ENCODE measurements at regions not wholly inside any gene's neighbourhood (a gene's known extent, or its start where the extent isn't known, plus 50 kb on each side); places are given as distances from the start of the nearest gene placed in this dataset.

GRCh38 chr18:56021809-56022195 is 433.8 kb upstream of the TCF4 start:
- DNase-seq (ENCODE audit: low spot score): no peak

GRCh38 chr18:56021136-56021808 is 433.3 kb upstream of the TCF4 start:
- no peak for DNase-seq (ENCODE audit: low spot score)

- DNase-seq (ENCODE audit: low spot score): no peak
Observed at GRCh38 chr18:56019908-56020307, 431.9 kb upstream of the TCF4 start.

- DNase-seq (ENCODE audit: low spot score): no peak
Observed at GRCh38 chr18:56019156-56019555, 431.2 kb upstream of the TCF4 start.

- no peak for DNase-seq (ENCODE audit: low spot score)
Observed at GRCh38 chr18:56009411-56009810, 421.4 kb upstream of the TCF4 start.

- DNase-seq (ENCODE audit: low spot score): no peak
Observed at GRCh38 chr18:56003720-56004088, 415.7 kb upstream of the TCF4 start.

GRCh38 chr18:56003009-56003719 is 415.2 kb upstream of the TCF4 start:
- DNase-seq (ENCODE audit: low spot score): no peak

- DNase-seq (ENCODE audit: low spot score): no peak
Observed at GRCh38 chr18:56001576-56001975, 413.6 kb upstream of the TCF4 start.

- DNase-seq (ENCODE audit: low spot score): no peak
Observed at GRCh38 chr18:56000041-56000440, 412.0 kb upstream of the TCF4 start.

GRCh38 chr18:55999641-56000040 is 411.6 kb upstream of the TCF4 start:
- no peak for DNase-seq (ENCODE audit: low spot score)

- DNase-seq (ENCODE audit: low spot score): no peak
Observed at GRCh38 chr18:55998801-55999385, 410.9 kb upstream of the TCF4 start.

- peak; percentile 38 for DNase-seq (ENCODE audit: low spot score)
Observed at GRCh38 chr18:55998071-55998522, 410.1 kb upstream of the TCF4 start.

GRCh38 chr18:55997151-55997561 is 409.2 kb upstream of the TCF4 start:
- no peak for DNase-seq (ENCODE audit: low spot score)

- DNase-seq (ENCODE audit: low spot score): no peak
Observed at GRCh38 chr18:55996717-55997116, 408.7 kb upstream of the TCF4 start.

GRCh38 chr18:55990186-55990585 is 402.2 kb upstream of the TCF4 start:
- no peak for DNase-seq (ENCODE audit: low spot score)

GRCh38 chr18:55988537-55988936 is 400.5 kb upstream of the TCF4 start:
- no peak for DNase-seq (ENCODE audit: low spot score)

GRCh38 chr18:55983433-55983832 is 395.4 kb upstream of the TCF4 start:
- DNase-seq (ENCODE audit: low spot score): no peak

- no peak for DNase-seq (ENCODE audit: low spot score)
Observed at GRCh38 chr18:55982992-55983391, 395.0 kb upstream of the TCF4 start.

GRCh38 chr18:55981712-55982475 is 393.9 kb upstream of the TCF4 start:
- no peak for DNase-seq (ENCODE audit: low spot score)

GRCh38 chr18:55974521-55974920 is 386.5 kb upstream of the TCF4 start:
- no peak for DNase-seq (ENCODE audit: low spot score)

- DNase-seq (ENCODE audit: low spot score): no peak
Observed at GRCh38 chr18:55968550-55968949, 380.6 kb upstream of the TCF4 start.

- DNase-seq (ENCODE audit: low spot score): no peak
Observed at GRCh38 chr18:55967019-55967418, 379.0 kb upstream of the TCF4 start.

GRCh38 chr18:55964171-55964570 is 376.2 kb upstream of the TCF4 start:
- DNase-seq (ENCODE audit: low spot score): no peak

Data from HuH-7.5 (cell line).